CD4-positive, alpha-beta T cell (primary cell): ENCODE measurements at regions not wholly inside any gene's neighbourhood (a gene's known extent, or its start where the extent isn't known, plus 50 kb on each side); places are given as distances from the start of the nearest gene placed in this dataset.

ENCODE experiments used
- ATAC-seq: fragments of 200-7000 bp; cut with Tn5 transposase; one replicate; pipeline ENCODE4 v1.10.0; 2022; ENCODE audit warnings: mild to moderate bottlenecking; ENCODE audit not compliant: poor library complexity
- CTCF ChIA-PET: fragments of 350-600 bp; sonication (Branson Sonifier 250); formaldehyde crosslinking; loops from one replicate; lab custom pipeline; 2021; ENCODE audit warnings: antibody characterized with exemption, inconsistent platforms; lab: Charles Lee
- POLR2A ChIA-PET: fragments of 350-600 bp; sonication (Branson Sonifier 250); formaldehyde crosslinking; loops from one replicate; lab custom pipeline; 2021; ENCODE audit warnings: antibody characterized with exemption, inconsistent platforms; lab: Charles Lee
- DNase-seq, 14 experiments: peaks; one replicate each; pipeline ENCODE4 v3.0.0-alpha.2; 2013 to 2020; ENCODE audit warnings: mixed read lengths in 2 of 14
- H3K27ac ChIP-seq, 2 donors: one replicate each; pipeline versions ENCODE4 v1.5.1 to v1.7.0; 2013; ENCODE audit warnings: low read length in 2 of 2, low read depth in 1 of 2, mild to moderate bottlenecking in 1 of 2
- H3K27me3 ChIP-seq, 2 experiments: 1 replicate in 1 of 2; 2 replicates in 1 of 2; pipeline versions ENCODE4 v1.6.1 to v1.7.0; 2013; ENCODE audit warnings: low read length in 2 of 2, control low read depth in 1 of 2, mild to moderate bottlenecking in 1 of 2, moderate library complexity in 1 of 2; ENCODE audit not compliant: insufficient read depth in 2 of 2, control insufficient read depth in 1 of 2
- H3K36me3 ChIP-seq: one replicate; pipeline ENCODE4 v1.6.1; 2013; ENCODE audit warnings: low read length, control low read depth; ENCODE audit not compliant: insufficient read depth
- H3K4me1 ChIP-seq: one replicate; pipeline ENCODE4 v1.6.1; 2013; ENCODE audit warnings: low read length, control low read depth; ENCODE audit not compliant: insufficient read depth
- H3K4me3 ChIP-seq: one replicate; pipeline ENCODE4 v1.5.1; 2013; ENCODE audit warnings: mild to moderate bottlenecking, low read length, moderate library complexity
- H3K9me3 ChIP-seq, 2 experiments: 1 replicate in 1 of 2; 2 replicates in 1 of 2; pipeline versions ENCODE4 v1.6.1 to v1.7.0; 2013; ENCODE audit warnings: low read length in 2 of 2, mild to moderate bottlenecking in 2 of 2, control low read depth in 1 of 2, moderate library complexity in 1 of 2; ENCODE audit not compliant: control insufficient read depth in 1 of 2, insufficient read depth in 1 of 2
- H3K27ac Mint-ChIP-seq: one replicate; pipeline ENCODE4 v1.8.0; 2020; ENCODE audit warnings: mixed read lengths
- H3K27me3 Mint-ChIP-seq: one replicate; pipeline ENCODE4 v1.8.0; 2021; ENCODE audit warnings: mixed read lengths
- H3K36me3 Mint-ChIP-seq: one replicate; pipeline ENCODE4 v1.8.0; 2021; ENCODE audit warnings: low read depth, mixed read lengths
- H3K4me1 Mint-ChIP-seq: one replicate; pipeline ENCODE4 v1.8.0; 2021; ENCODE audit warnings: low read depth, mixed read lengths
- H3K4me3 Mint-ChIP-seq: one replicate; pipeline ENCODE4 v1.8.0; 2020; ENCODE audit warnings: mild to moderate bottlenecking, mixed read lengths
- H3K9me3 Mint-ChIP-seq: one replicate; pipeline ENCODE4 v1.8.0; 2020; ENCODE audit warnings: mixed read lengths
- CTCF ChIP-seq: fragments of 200-600 bp; IDR thresholded peaks from one replicate; pipeline ENCODE4 v1.8.0; 2022; ENCODE audit warnings: antibody characterized with exemption, mild to moderate bottlenecking
- intact Hi-C, 2 experiments: fragments of 100-400 bp; cut with DNase I in 1 of 2; cut with micrococcal nuclease in 1 of 2; formaldehyde crosslinking; loops; one replicate each; pipeline versions ENCODE4 v1.15.1 to v1.9.0; 2023 to 2025; cut with DNase I, micrococcal nuclease

- H3K4me1 Mint-ChIP-seq: peaks cover 26% of the 10 kb centered on the region
- intact Hi-C loops: no loop called here
- no peaks in the 10 kb centered on the region for H3K36me3 ChIP-seq
- H3K27me3 Mint-ChIP-seq: peaks cover 95% of the 10 kb centered on the region
- peak in 1 of 14 experiments; percentile 8 for DNase-seq
- no peak overlapping the region for H3K4me3 Mint-ChIP-seq
- peaks cover 76 to 82% of the 10 kb centered on the region in 2 experiments for H3K27me3 ChIP-seq
- H3K4me3 ChIP-seq: no peak overlapping the region
- H3K27ac Mint-ChIP-seq: no peak overlapping the region
- no peak for ATAC-seq
- H3K9me3 ChIP-seq: peaks cover 0 to 30% of the 10 kb centered on the region in 2 experiments
- H3K27ac ChIP-seq: no peak overlapping the region
- TF ChIP-seq CTCF: no peak
- POLR2A ChIA-PET: no interaction called here
- H3K36me3 Mint-ChIP-seq: no peaks in the 10 kb centered on the region
- H3K4me1 ChIP-seq: peaks cover 31% of the 10 kb centered on the region
- no peaks in the 10 kb centered on the region for H3K9me3 Mint-ChIP-seq
- CTCF ChIA-PET: no interaction called here
Observed at GRCh38 chr5:138659121-138659520, 83.9 kb upstream of the HSPA9 start.

- no peaks in the 10 kb centered on the region for H3K36me3 Mint-ChIP-seq
- Histone ChIP-seq H3K27ac (no peak overlapping the region), H3K4me3 (no peak overlapping the region), H3K27me3 (peaks cover 75 to 80% of the 10 kb centered on the region in 2 experiments), H3K9me3 (peaks cover 0 to 30% of the 10 kb centered on the region in 2 experiments), H3K36me3 (no peaks in the 10 kb centered on the region), H3K4me1 (peaks cover 33% of the 10 kb centered on the region)
- no peak overlapping the region for H3K4me3 Mint-ChIP-seq
- H3K9me3 Mint-ChIP-seq: no peaks in the 10 kb centered on the region
- ATAC-seq (no peak), DNase-seq (no peak)
- ChIA-PET POLR2A (no interaction called here), CTCF (no interaction called here)
- no peak overlapping the region for H3K27ac Mint-ChIP-seq
- intact Hi-C loops: no loop called here
- H3K27me3 Mint-ChIP-seq: peaks cover 95% of the 10 kb centered on the region
- peaks cover 29% of the 10 kb centered on the region for H3K4me1 Mint-ChIP-seq
- no peak for TF ChIP-seq CTCF
Observed at GRCh38 chr5:138658676-138659075, 83.5 kb upstream of the HSPA9 start.

- CTCF ChIA-PET: no interaction called here
Observed at GRCh38 chr5:138657360-138657759, 82.2 kb upstream of the HSPA9 start.

More at GRCh38 chr5:138657360-138657759, 82.2 kb upstream of the HSPA9 start:
- no peak overlapping the region for H3K27ac ChIP-seq
- ATAC-seq (no peak), DNase-seq (peak in 1 of 14 experiments; percentile 15)
- H3K4me1 ChIP-seq: peaks cover 27% of the 10 kb centered on the region
- TF ChIP-seq CTCF: no peak
- Mint-ChIP-seq H3K4me3 (no peak overlapping the region), H3K27me3 (peaks cover 95% of the 10 kb centered on the region), H3K36me3 (no peaks in the 10 kb centered on the region), H3K27ac (no peak overlapping the region), H3K4me1 (peaks cover 24% of the 10 kb centered on the region), H3K9me3 (no peaks in the 10 kb centered on the region)
- H3K27me3 ChIP-seq: peaks cover 78 to 82% of the 10 kb centered on the region in 2 experiments
- H3K9me3 ChIP-seq: peaks cover 0 to 30% of the 10 kb centered on the region in 2 experiments
- POLR2A ChIA-PET: no interaction called here
- H3K4me3 ChIP-seq: no peak overlapping the region
- no peaks in the 10 kb centered on the region for H3K36me3 ChIP-seq
- intact Hi-C loops: no loop called here
